GF-D8 (cell line): ENCODE measurements at regions not wholly inside any gene's neighbourhood (a gene's known extent, or its start where the extent isn't known, plus 50 kb on each side); places are given as distances from the start of the nearest gene placed in this dataset.
"Not testable (repeated sequence)": the region's sequence is repeated elsewhere in the genome, so short reads cannot be mapped to it uniquely, and the experiment has no call there.

Experiments
- DNase-seq: peaks from one replicate; lab custom pipeline; 2025; lab: John Stamatoyannopoulos, UW

DNA sequence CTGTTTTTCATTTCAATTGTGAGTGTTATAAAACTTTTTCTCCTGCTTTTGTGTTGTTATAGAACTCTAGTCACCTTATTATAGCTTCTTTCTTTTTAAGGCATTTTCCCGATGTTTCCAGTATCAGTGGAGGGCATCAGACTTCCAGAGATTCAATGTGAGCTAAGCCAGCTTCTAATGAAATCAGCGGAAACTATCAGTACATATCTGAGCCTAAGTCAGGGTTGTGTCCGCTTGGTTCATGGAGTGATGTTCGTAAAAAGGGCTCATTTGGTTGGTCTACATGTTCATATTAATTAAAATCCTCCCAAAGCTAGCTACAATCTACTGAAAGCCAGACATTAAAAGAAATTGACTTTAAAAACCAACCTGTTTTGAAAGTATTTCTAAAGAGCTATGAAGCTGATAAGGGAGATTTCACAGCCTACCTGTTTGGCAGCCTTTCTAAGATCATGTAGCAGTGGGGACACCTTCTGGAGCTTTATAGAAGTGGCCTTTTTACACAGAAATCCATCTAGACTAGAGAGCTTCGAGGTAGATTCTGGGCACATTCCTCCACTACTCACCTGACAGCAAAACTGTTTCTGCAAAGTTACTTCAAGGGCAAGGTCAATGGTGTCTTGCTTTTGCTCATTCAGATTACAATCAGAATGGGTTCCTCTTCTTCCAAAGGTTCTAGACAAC is 227.1 kb upstream of the NBPF12 start:
- not testable (repeated sequence) for DNase-seq

- not testable (repeated sequence) for DNase-seq
These were observed 228.8 kb upstream of the NBPF12 start for GRCh38 chr1:146709302-146709701.

DNA sequence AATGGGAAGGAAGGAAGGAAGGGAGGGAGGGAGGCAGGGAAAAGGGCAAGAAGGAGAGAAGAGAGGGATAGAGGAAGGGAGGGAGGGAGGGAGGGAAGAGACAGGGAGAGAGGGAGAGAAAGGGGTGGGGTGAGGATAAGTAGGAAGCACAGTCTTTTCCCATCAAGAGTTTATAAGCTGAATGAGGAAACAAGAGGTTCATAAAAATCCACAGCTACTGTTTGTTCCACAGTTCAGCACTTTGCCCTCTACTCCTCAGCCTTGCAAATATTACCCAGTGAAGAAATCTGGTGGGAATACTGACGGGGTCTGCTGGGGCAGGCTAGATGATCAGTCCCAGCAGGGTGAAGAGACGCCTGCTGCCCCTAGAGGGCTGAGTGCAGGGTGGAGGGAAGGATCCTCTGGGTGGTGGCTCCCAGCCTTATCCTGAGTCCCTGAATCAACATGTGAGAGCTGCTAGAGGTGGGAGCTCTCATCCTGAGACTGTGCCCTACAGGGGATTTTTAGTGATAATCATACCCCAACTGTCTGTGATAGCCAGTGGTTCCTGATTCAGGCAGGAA is 233.9 kb upstream of the NBPF12 start:
- not testable (repeated sequence) for DNase-seq

DNA sequence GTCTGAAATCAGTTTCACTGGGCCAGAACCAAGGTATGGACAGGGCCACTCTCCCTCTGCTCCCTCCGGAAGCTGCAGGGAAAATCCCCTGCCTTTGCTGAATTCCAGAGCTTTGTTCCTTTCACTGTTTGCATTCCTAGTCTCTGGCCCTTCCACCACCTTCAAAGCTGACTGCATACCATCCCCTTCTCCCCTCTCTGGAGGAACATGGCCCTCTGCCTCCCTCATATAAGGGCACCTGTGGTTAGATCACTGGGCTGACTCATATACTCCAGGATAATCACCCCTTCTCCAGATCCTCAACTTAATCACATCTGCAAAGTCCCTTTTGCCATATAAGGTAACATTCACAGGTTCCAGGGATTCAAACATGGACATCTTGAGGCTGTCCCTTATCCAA is 236.8 kb upstream of the NBPF12 start:
- not testable (repeated sequence) for DNase-seq

DNA sequence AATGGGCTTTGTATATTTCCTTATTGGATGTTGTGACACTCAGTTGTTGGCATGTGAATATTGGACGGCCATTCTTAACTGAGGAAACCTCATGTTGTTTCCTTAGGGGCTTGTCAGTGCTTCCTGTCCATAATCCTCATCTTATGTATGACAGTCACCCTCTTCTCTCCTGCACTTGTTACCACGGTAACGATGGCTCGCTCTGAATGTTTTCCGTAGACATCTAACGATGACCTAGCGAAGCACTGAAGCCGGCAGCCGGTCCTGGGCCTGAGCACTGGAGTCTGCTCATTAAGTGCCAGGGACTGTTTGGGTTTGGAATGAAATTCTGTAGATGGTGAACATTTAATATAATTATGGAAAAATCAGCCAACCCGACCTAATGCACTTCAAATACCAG is 242.7 kb upstream of the NBPF12 start:
- DNase-seq: not testable (repeated sequence)

DNA sequence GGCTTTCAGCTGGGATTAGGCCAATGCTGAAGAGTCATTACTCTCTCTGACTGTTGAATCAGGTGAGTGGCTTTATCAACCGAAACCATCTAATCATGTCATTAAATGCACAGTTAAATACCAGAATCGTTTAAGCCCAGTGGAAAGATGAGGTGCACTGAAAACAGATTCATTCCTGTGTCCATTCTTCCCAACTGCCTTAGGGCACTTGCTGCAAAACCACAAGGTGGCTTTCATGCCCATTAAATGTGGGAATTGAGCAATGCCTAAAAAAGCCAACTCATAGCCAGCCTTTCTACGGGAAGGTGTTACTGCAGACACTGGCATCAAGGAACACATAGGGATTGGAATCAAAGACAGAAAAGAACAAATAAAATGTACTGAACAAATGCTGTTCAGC is 246.3 kb upstream of the NBPF12 start:
- DNase-seq: not testable (repeated sequence)

DNA sequence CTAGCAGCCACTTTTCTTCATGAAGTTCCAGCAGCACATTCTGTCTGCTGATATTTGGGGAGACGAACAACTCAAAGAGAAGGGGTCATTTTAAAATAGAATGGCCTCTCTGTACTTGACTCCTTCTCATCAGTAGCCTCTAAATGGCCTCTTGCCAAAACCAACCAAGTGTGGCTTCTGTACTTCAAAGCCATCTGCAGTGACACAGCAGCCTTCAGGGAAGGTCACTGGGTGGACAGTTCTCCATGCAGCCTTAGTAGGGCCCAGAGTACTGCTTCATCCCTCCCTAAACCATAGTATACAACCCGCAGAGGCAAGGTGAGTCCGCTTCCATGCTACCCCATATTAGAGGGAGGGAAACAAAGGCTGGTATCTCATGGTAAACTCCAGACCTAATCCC is 249.2 kb upstream of the NBPF12 start:
- DNase-seq: not testable (repeated sequence)

DNA sequence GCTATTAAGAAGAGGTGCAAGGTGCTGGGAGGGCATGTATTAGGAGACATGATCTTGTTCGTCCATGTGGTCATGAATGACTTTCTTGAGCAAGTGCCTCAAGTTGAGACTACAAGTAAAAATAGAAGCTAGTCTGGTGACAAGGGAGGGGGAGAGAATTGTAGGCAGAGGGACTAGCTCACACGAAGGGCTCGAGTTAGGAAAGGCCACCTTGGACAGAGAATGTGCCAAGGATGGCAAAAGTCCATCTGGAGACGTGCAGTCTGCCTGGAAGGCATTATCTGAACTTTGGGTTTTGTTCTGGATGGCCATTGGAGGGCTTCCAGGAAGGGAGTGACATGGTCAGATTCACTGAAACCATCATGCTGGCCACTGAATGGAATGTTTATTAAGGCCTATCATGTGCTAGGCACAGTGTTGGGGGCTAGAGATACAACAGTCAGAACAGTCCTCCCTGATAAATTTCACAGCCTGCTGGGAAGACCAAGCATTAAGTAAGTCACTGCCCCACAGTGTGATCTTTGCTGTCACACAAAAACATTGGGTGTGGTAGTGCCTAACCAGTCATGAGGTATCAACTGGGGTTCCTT is 251.3 kb upstream of the NBPF12 start:
- DNase-seq: not testable (repeated sequence)

DNA sequence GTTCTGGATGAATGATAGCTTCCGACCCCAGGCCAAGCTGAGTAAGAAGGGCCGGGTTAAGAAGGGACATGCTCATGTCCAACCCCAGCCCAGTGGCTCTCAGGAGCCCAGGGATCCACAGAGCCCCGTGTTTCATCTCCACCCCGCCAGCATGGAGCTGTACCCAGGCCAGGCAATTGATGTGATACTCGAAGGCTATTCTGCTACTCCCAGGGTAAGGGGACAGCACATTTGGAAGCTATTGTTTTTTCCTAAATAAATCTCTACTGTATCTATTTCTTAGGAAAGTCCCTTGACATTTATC is 255.0 kb upstream of the NBPF12 start:
- DNase-seq: not testable (repeated sequence)

GRCh38 chr1:146682227-146683125 is 255.6 kb upstream of the NBPF12 start:
- not testable (repeated sequence) for DNase-seq

DNA sequence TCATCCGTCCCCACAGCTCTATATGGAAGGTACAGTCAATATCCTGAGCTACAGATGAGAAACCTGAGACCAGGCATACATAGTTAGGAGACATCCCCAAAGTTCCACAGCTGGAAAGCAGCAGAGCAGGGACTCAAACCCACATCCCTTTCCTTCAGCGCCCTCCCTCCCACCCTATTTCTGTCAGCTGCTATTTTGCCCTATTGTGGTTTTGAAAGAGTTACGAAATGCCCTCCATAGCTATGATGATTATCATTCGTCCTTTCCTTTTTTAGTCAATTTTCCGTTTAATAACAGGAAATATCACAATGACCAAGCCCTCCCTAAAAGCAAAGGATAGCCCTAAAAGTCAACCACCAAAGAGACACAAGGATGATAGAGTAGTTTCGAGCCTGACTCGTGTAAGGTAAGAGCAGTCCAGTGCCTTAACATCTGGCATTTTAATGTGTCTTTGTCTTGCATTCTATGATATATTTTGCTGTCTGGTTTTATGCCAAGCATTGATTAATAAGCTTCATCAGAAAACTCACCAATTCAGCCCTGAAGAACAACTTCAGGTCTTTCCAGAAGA is 264.3 kb upstream of the NBPF12 start:
- DNase-seq: peak; percentile 55

GRCh38 chr1:146672608-146673007 is 265.5 kb upstream of the NBPF12 start:
- not testable (repeated sequence) for DNase-seq

DNA sequence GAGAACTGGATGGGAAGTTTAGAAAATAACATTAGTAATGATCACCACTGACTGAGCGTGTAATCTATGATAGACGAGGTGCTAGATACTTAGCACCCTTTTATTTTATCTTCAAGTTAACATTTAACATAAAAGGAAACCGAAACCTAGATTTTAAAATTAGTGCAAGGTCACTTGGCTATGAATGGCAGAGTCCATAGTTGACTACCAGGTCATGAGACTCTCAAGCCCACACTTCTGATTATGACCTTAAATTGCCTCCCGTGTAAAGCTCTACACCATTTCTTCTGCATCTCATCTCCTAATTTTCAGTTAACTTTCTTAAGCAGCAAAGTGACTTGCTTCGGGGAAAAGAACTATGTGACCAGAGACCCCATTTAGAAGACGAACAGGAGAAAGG is 266.5 kb upstream of the NBPF12 start:
- not testable (repeated sequence) for DNase-seq

GRCh38 chr1:146670832-146671566 is 267.1 kb upstream of the NBPF12 start:
- DNase-seq: not testable (repeated sequence)

GRCh38 chr1:146666275-146666674 is 271.8 kb upstream of the NBPF12 start:
- DNase-seq: not testable (repeated sequence)

GRCh38 chr1:146660242-146660641 is 277.9 kb upstream of the NBPF12 start:
- not testable (repeated sequence) for DNase-seq

- DNase-seq: not testable (repeated sequence)
These were observed 281.6 kb upstream of the NBPF12 start for GRCh38 chr1:146656356-146657060.

GRCh38 chr1:146654763-146655162 is 283.4 kb upstream of the NBPF12 start:
- not testable (repeated sequence) for DNase-seq

DNA sequence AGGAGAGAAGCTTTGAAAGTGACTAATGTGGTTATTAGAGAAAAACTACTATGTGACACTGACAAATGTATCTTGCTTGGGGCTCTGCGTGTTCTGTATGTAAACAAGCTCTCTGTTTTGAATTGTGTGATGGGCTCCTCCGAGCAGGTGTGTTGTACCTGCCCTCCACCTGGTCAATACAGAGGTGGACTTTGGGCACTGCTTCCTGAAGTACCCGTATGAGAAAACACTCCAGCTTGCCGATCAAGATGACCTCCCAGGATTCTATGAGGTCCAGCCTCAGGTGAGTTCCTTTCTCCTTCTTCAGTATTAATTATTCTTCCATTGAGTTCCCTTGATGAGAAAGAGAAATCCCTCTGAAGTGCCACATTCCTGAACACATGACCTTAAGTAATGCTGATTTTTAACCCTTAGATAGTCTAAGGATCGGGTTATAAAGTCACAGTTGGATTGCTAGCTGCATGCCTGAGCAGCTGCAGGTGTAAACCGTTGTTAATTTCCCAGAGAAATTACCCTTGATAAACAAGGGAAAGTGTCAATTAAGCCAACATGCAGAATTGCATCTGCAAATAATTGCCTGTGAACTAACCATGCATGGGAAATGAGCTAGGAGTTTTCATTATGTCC is 292.0 kb upstream of the NBPF12 start:
- not testable (repeated sequence) for DNase-seq

DNA sequence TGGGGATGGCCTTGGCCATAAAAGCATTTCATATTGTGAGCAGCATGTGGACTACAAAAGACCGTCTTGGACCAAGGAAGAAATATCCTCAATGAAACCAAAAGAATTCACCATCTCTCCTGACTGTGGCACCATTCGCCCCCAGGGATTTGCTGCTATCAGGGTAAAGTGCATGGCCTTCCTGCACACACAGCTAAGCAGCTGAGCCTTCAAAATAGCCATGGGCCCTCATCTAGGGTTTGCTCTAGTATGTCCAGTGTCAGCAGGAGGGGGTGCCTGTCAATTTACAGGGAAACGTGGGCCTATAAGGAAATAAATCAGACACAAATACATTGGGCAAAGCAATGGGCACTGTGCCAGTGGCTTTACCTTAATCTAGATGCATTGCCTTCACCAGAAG is 296.6 kb upstream of the NBPF12 start:
- DNase-seq: not testable (repeated sequence)
